Astrocyte (in vitro differentiated cells and primary cell): ENCODE measurements at regions not wholly inside any gene's neighbourhood (a gene's known extent, or its start where the extent isn't known, plus 50 kb on each side); places are given as distances from the start of the nearest gene placed in this dataset.

Experiments used
- DNase-seq: peaks from one replicate; pipeline ENCODE4 v3.0.0-alpha.2; 2010; ENCODE audit warnings: low read depth
- FAIRE-seq: peaks from 2 replicates; lab custom pipeline; 2011; peaks lifted over from hg19 to GRCh38; lab: Jason Lieb, UNC
- H2AFZ ChIP-seq: 2 replicates; pipeline ENCODE4 v1.6.0; 2012; ENCODE audit warnings: low read depth, low read length, inconsistent platforms
- H3K27ac ChIP-seq: 2 replicates; pipeline ENCODE4 v1.5.1; 2011; ENCODE audit warnings: low read depth, low read length, inconsistent platforms
- H3K27me3 ChIP-seq: 2 replicates; pipeline ENCODE4 v1.6.0; 2011; ENCODE audit warnings: low read length, inconsistent platforms; ENCODE audit not compliant: insufficient read depth
- H3K36me3 ChIP-seq: 2 replicates; pipeline ENCODE4 v1.5.1; 2011; ENCODE audit warnings: low read length, inconsistent platforms; ENCODE audit not compliant: insufficient read depth
- H3K4me1 ChIP-seq: 2 replicates; pipeline ENCODE4 v1.5.1; 2011; ENCODE audit warnings: low read length, inconsistent platforms; ENCODE audit not compliant: insufficient read depth
- H3K4me2 ChIP-seq: 2 replicates; pipeline ENCODE4 v1.6.0; 2012; ENCODE audit warnings: low read length, inconsistent platforms
- H3K4me3 ChIP-seq: 2 replicates; pipeline ENCODE4 v1.5.1; 2011; ENCODE audit warnings: low read depth, mild to moderate bottlenecking, low read length, inconsistent platforms; ENCODE audit not compliant: insufficient read depth
- H3K79me2 ChIP-seq: 2 replicates; pipeline ENCODE4 v1.6.0; 2012; ENCODE audit warnings: mild to moderate bottlenecking, low read length, inconsistent platforms; ENCODE audit not compliant: insufficient read depth
- H3K9ac ChIP-seq: 2 replicates; pipeline ENCODE4 v1.6.0; 2012; ENCODE audit warnings: mild to moderate bottlenecking, low read length, inconsistent platforms
- H3K9me3 ChIP-seq: 2 replicates; pipeline ENCODE4 v1.5.1; 2012; ENCODE audit warnings: low read depth, mild to moderate bottlenecking, low read length, inconsistent platforms; ENCODE audit not compliant: insufficient read depth
- H4K20me1 ChIP-seq: 2 replicates; pipeline ENCODE4 v1.6.0; 2012; ENCODE audit warnings: low read length, inconsistent platforms; ENCODE audit not compliant: insufficient read depth
- H3K27ac Mint-ChIP-seq: one replicate; pipeline ENCODE4 v1.8.0; 2021; ENCODE audit warnings: mild to moderate bottlenecking, mixed read lengths; ENCODE audit not compliant: unreplicated experiment
- H3K27me3 Mint-ChIP-seq: one replicate; pipeline ENCODE4 v1.8.0; 2021; ENCODE audit warnings: low read depth, mixed read lengths; ENCODE audit not compliant: unreplicated experiment
- H3K36me3 Mint-ChIP-seq: one replicate; pipeline ENCODE4 v1.8.0; 2021; ENCODE audit warnings: low read depth, mixed read lengths; ENCODE audit not compliant: unreplicated experiment
- H3K4me1 Mint-ChIP-seq: one replicate; pipeline ENCODE4 v1.8.0; 2021; ENCODE audit warnings: low read depth, mixed read lengths; ENCODE audit not compliant: unreplicated experiment
- H3K4me3 Mint-ChIP-seq: one replicate; pipeline ENCODE4 v1.8.0; 2021; ENCODE audit warnings: mild to moderate bottlenecking, moderate library complexity, mixed read lengths; ENCODE audit not compliant: unreplicated experiment
- H3K9me3 Mint-ChIP-seq: one replicate; pipeline ENCODE4 v1.8.0; 2021; ENCODE audit warnings: mild to moderate bottlenecking, mixed read lengths; ENCODE audit not compliant: unreplicated experiment
- EZH2 ChIP-seq: IDR thresholded peaks from 2 replicates; pipeline ENCODE4 v1.6.1; 2012; ENCODE audit warnings: mild to moderate bottlenecking, low read length, inconsistent platforms; ENCODE audit not compliant: insufficient read depth
- TF ChIP-seq, protein P1 (sequence below): IDR thresholded peaks from 2 replicates; pipeline ENCODE4 v1.5.1; 2011; ENCODE audit warnings: low read depth, mild to moderate bottlenecking, inconsistent platforms, low read length, moderate library complexity; ENCODE audit not compliant: insufficient read depth

DNA sequence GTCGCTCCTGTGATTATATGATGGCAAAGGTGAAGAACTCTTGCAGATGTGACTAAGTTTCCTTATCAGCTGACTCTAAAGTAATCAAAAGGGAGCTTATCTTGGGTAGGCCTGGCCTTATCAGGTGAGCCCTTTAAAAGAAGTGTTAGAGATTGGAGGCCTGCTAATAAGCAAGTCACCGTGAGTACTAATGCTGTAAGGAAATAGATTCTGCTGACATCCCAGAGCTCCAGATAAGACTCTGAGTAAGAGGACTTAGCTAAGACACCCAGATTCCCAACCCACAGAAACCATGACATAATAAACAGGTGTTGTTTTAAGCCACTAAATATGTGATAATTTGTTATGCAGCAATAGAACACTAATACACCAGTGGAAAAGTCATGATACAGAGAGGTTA, 99.9 kb upstream of the FAM20A start:
- peak; percentile 49 for DNase-seq

DNA sequence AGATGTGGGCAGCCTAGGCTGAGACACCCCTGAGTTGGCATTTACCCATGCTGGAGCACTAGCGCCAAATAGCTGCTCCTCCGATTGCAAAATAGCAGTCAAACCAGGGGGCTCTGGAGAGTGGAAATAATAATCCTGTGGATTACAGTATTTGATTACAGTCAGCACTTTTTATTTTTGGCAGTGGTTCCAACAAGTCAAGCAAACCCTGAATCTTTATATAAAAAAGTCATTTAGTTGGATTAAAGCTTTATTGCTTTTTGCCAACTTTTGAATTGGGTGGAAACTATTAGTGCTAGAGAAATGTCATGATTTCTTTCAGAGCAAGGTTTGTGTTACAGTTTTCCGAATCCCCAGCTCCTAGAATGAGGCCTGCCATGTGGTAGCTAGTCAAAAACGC, 99.3 kb upstream of the FAM20A start:
- Histone ChIP-seq H3K9me3 (no peaks in the 10 kb centered on the region), H3K27me3 (no peaks in the 10 kb centered on the region), H3K4me3 (no peak overlapping the region), H3K9ac (no peak overlapping the region), H3K4me2 (no peak overlapping the region), H3K4me1 (no peaks in the 10 kb centered on the region), H3K79me2 (no peaks in the 10 kb centered on the region), H2AFZ (no peak overlapping the region), H3K27ac (no peak overlapping the region), H4K20me1 (no peaks in the 10 kb centered on the region), H3K36me3 (no peaks in the 10 kb centered on the region)
- no peak overlapping the region for H3K27ac Mint-ChIP-seq
- H3K9me3 Mint-ChIP-seq = peaks cover 4% of the 10 kb centered on the region
- H3K4me3 Mint-ChIP-seq = no peak overlapping the region
- peaks cover 3% of the 10 kb centered on the region for H3K27me3 Mint-ChIP-seq
- FAIRE-seq (no peak), DNase-seq (no peak)
- TF ChIP-seq, protein P1, sequence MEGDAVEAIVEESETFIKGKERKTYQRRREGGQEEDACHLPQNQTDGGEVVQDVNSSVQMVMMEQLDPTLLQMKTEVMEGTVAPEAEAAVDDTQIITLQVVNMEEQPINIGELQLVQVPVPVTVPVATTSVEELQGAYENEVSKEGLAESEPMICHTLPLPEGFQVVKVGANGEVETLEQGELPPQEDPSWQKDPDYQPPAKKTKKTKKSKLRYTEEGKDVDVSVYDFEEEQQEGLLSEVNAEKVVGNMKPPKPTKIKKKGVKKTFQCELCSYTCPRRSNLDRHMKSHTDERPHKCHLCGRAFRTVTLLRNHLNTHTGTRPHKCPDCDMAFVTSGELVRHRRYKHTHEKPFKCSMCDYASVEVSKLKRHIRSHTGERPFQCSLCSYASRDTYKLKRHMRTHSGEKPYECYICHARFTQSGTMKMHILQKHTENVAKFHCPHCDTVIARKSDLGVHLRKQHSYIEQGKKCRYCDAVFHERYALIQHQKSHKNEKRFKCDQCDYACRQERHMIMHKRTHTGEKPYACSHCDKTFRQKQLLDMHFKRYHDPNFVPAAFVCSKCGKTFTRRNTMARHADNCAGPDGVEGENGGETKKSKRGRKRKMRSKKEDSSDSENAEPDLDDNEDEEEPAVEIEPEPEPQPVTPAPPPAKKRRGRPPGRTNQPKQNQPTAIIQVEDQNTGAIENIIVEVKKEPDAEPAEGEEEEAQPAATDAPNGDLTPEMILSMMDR = no peak
- no peak for TF ChIP-seq EZH2
- H3K36me3 Mint-ChIP-seq = no peaks in the 10 kb centered on the region
- peaks cover 20% of the 10 kb centered on the region for H3K4me1 Mint-ChIP-seq

More for the DNA sequence above, 99.9 kb upstream of the FAM20A start:
- Histone ChIP-seq H3K4me1 (no peaks in the 10 kb centered on the region), H3K27me3 (no peaks in the 10 kb centered on the region), H2AFZ (no peak overlapping the region), H3K9me3 (no peaks in the 10 kb centered on the region), H3K27ac (no peak overlapping the region), H3K36me3 (no peaks in the 10 kb centered on the region), H3K4me3 (no peak overlapping the region), H3K79me2 (no peaks in the 10 kb centered on the region), H3K9ac (no peak overlapping the region), H3K4me2 (no peak overlapping the region), H4K20me1 (no peaks in the 10 kb centered on the region)
- peaks cover 3% of the 10 kb centered on the region for H3K27me3 Mint-ChIP-seq
- H3K36me3 Mint-ChIP-seq = no peaks in the 10 kb centered on the region
- peaks cover 4% of the 10 kb centered on the region for H3K9me3 Mint-ChIP-seq
- H3K4me1 Mint-ChIP-seq = peaks cover 27% of the 10 kb centered on the region
- no peak for TF ChIP-seq EZH2
- TF ChIP-seq, protein P1 = no peak
- H3K27ac Mint-ChIP-seq = no peak overlapping the region
- H3K4me3 Mint-ChIP-seq = no peak overlapping the region
- FAIRE-seq = no peak

- Histone ChIP-seq H3K36me3 (no peaks in the 10 kb centered on the region), H3K9ac (no peak overlapping the region), H3K27me3 (no peaks in the 10 kb centered on the region), H3K4me3 (no peak overlapping the region), H4K20me1 (no peaks in the 10 kb centered on the region), H3K27ac (no peak overlapping the region), H3K4me1 (no peaks in the 10 kb centered on the region), H3K79me2 (no peaks in the 10 kb centered on the region), H3K9me3 (no peaks in the 10 kb centered on the region), H2AFZ (no peak overlapping the region), H3K4me2 (no peak overlapping the region)
- Mint-ChIP-seq H3K27me3 (peaks cover 3% of the 10 kb centered on the region), H3K4me1 (peaks cover 16% of the 10 kb centered on the region), H3K4me3 (no peak overlapping the region), H3K36me3 (no peaks in the 10 kb centered on the region), H3K9me3 (peaks cover 4% of the 10 kb centered on the region), H3K27ac (no peak overlapping the region)
- no peak for TF ChIP-seq EZH2
- TF ChIP-seq, protein P1 = no peak
- FAIRE-seq (no peak), DNase-seq (no peak)
Measured at GRCh38 chr17:68699936-68700335, 98.8 kb upstream of the FAM20A start.
